NT2/D1 (cell line): ENCODE measurements at regions not wholly inside any gene's neighbourhood (a gene's known extent, or its start where the extent isn't known, plus 50 kb on each side); places are given as distances from the start of the nearest gene placed in this dataset.

ENCODE experiments used
- DNase-seq: peaks from one replicate; pipeline ENCODE4 v3.0.0-alpha.2; 2011; ENCODE audit warnings: low read depth, low spot score
- H3K27me3 ChIP-seq: 2 replicates; pipeline ENCODE4 v1.6.0; 2011; ENCODE audit warnings: mild to moderate bottlenecking; ENCODE audit not compliant: insufficient read length, insufficient read depth
- H3K36me3 ChIP-seq: 2 replicates; pipeline ENCODE4 v1.6.1; 2011; ENCODE audit warnings: mild to moderate bottlenecking, low read length, mixed read lengths; ENCODE audit not compliant: insufficient read depth, insufficient read length
- H3K4me1 ChIP-seq: 2 replicates; pipeline ENCODE4 v1.5.1; 2011; ENCODE audit not compliant: insufficient read depth, insufficient read length
- H3K4me3 ChIP-seq: 2 replicates; pipeline ENCODE4 v1.5.1; 2011; ENCODE audit warnings: low read depth; ENCODE audit not compliant: insufficient read length
- H3K9ac ChIP-seq: 2 replicates; pipeline ENCODE4 v1.6.0; 2011; ENCODE audit warnings: low read depth; ENCODE audit not compliant: insufficient read length
- H3K9me3 ChIP-seq: 2 replicates; pipeline ENCODE4 v1.5.1; 2011; ENCODE audit warnings: mild to moderate bottlenecking, low read length; ENCODE audit not compliant: insufficient read depth
- SUZ12 ChIP-seq: IDR thresholded peaks from 2 replicates; pipeline ENCODE4 v1.6.1; 2011; ENCODE audit not compliant: insufficient read length, insufficient read depth; ENCODE audit errors: extremely low read depth
- YY1 ChIP-seq: IDR thresholded peaks from 2 replicates; pipeline ENCODE4 v1.6.1; 2011; ENCODE audit not compliant: insufficient read length, insufficient read depth
- ZNF274 ChIP-seq: IDR thresholded peaks from 2 replicates; pipeline ENCODE4 v1.6.1; 2011; ENCODE audit warnings: mild to moderate bottlenecking, low read depth, low read length

GRCh38 chr15:89404023-89404422 is 69.4 kb upstream of the POLG start:
- Histone ChIP-seq H3K36me3 (no peaks in the 10 kb centered on the region), H3K27me3 (peaks cover 99% of the 10 kb centered on the region), H3K9ac (no peak overlapping the region), H3K4me3 (no peak overlapping the region), H3K9me3 (peaks cover 9% of the 10 kb centered on the region; the same call in 1 of the 2 replicates), H3K4me1 (peaks cover 12% of the 10 kb centered on the region)
- no peak for DNase-seq
- TF ChIP-seq YY1 (no peak), SUZ12 (no peak), ZNF274 (no peak)

- Histone ChIP-seq H3K9me3 (peaks cover 4% of the 10 kb centered on the region; the same call in 1 of the 2 replicates), H3K9ac (no peak overlapping the region), H3K4me3 (no peak overlapping the region), H3K27me3 (peaks cover 99% of the 10 kb centered on the region), H3K4me1 (peaks cover 11% of the 10 kb centered on the region), H3K36me3 (no peaks in the 10 kb centered on the region)
- TF ChIP-seq ZNF274 (no peak), SUZ12 (no peak), YY1 (no peak)
- DNase-seq, result no peak
Observed at GRCh38 chr15:89402518-89402805, 67.8 kb upstream of the POLG start.

GRCh38 chr15:89401631-89402517 is 67.2 kb upstream of the POLG start:
- H3K4me1 ChIP-seq, result peaks cover 15% of the 10 kb centered on the region
- H3K27me3 ChIP-seq, result peaks cover 99% of the 10 kb centered on the region
- no peak overlapping the region for H3K4me3 ChIP-seq
- no peak for TF ChIP-seq YY1
- no peak overlapping the region for H3K9ac ChIP-seq
- H3K36me3 ChIP-seq, result no peaks in the 10 kb centered on the region
- peaks cover 4% of the 10 kb centered on the region; the same call in 1 of the 2 replicates for H3K9me3 ChIP-seq
- DNase-seq, result no peak

DNA sequence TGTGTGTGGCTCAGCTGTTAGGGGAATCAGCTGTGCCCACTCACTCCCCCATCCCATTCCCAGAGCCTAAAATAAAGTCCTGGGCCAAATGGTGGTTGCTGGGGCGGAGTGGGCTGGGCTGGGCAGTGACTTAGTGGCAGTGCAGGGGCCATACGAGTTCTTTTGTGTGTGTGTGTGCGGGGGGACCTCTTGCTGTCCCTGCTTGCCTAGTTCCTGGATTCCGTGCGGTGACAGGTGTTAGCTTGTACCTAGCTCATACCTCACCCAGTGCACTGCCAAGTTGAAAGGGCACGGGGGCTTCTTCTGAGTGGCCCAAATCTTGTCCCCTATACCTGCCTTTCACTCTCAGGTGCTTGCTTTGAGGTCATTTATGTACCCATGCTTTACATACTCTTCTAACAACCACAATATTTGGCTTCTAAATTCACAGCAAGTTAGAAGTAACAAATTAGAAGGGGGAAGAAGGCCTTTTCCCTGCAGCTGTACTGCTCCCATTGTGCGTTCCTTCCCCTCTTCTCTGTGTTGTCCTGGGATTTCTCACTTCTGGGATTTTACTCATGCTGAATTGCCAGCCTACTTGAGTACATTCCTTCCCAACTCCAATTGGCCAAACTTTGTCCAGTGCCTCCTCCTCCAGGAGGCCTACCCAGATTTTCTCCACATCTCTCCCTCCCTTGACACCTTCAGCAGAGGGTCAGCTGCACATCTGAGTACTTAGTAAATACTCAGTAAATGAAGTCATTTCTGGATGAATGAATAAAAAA is 66.3 kb upstream of the POLG start:
- no peak for DNase-seq
- H3K9ac ChIP-seq, result no peak overlapping the region
- peaks cover 99% of the 10 kb centered on the region for H3K27me3 ChIP-seq
- H3K9me3 ChIP-seq, result peaks cover under 1% of the 10 kb centered on the region; the same call in 1 of the 2 replicates
- H3K4me1 ChIP-seq, result peaks cover 17% of the 10 kb centered on the region
- no peaks in the 10 kb centered on the region for H3K36me3 ChIP-seq
- H3K4me3 ChIP-seq, result peak overlapping the region; percentile 20
- no peak for TF ChIP-seq ZNF274
- TF ChIP-seq YY1, result no peak
- no peak for TF ChIP-seq SUZ12

GRCh38 chr15:89400116-89400781 is 65.6 kb upstream of the POLG start:
- Histone ChIP-seq H3K9me3 (no peaks in the 10 kb centered on the region), H3K36me3 (no peaks in the 10 kb centered on the region), H3K27me3 (peaks cover 99% of the 10 kb centered on the region), H3K9ac (no peak overlapping the region), H3K4me1 (peaks cover 17% of the 10 kb centered on the region), H3K4me3 (peak overlapping the region; percentile 20)
- DNase-seq, result no peak
- TF ChIP-seq SUZ12 (peak; percentile 57), ZNF274 (no peak)

- H3K27me3 ChIP-seq, result peaks cover 98% of the 10 kb centered on the region
- peak overlapping the region; percentile 32 for H3K4me3 ChIP-seq
- DNase-seq, result no peak
- H3K9ac ChIP-seq, result peak overlapping the region; percentile 27
- no peaks in the 10 kb centered on the region for H3K36me3 ChIP-seq
- TF ChIP-seq YY1, result no peak
- no peak for TF ChIP-seq SUZ12
- no peak for TF ChIP-seq ZNF274
- H3K4me1 ChIP-seq, result peaks cover 18% of the 10 kb centered on the region
- H3K9me3 ChIP-seq, result no peaks in the 10 kb centered on the region
Observed at GRCh38 chr15:89399238-89400115, 64.9 kb upstream of the POLG start.
